Choroid plexus epithelial cell (primary cell): ENCODE measurements at regions not wholly inside any gene's neighbourhood (a gene's known extent, or its start where the extent isn't known, plus 50 kb on each side); places are given as distances from the start of the nearest gene placed in this dataset.
A peak's percentile ranks its signal among the peaks of the same experiment; 100 is the strongest.

Experiments used
- DNase-seq: peaks from one replicate; pipeline ENCODE4 v3.0.0-alpha.2; 2010; ENCODE audit warnings: low read depth
- H3K4me3 ChIP-seq: 2 replicates; pipeline ENCODE4 v1.5.1; 2011; ENCODE audit warnings: low read depth, mild to moderate bottlenecking, control low read depth, low read length, moderate library complexity
- CTCF ChIP-seq: conservative IDR thresholded peaks from 2 replicates; pipeline ENCODE4 v1.5.1; 2011; ENCODE audit warnings: low read depth, mild to moderate bottlenecking, control low read depth, inconsistent platforms, low read length, moderate library complexity

GRCh38 chr9:90112788-90113187 is 508.0 kb downstream of the GADD45G start:
- DNase-seq = peak; percentile 28
- no peak for TF ChIP-seq CTCF
- no peak overlapping the region for H3K4me3 ChIP-seq

GRCh38 chr9:90114641-90115425 is 510.0 kb downstream of the GADD45G start:
- no peak overlapping the region for H3K4me3 ChIP-seq
- TF ChIP-seq CTCF = no peak
- peak; percentile 7 for DNase-seq

GRCh38 chr9:90121762-90122161 is 517.0 kb downstream of the GADD45G start:
- TF ChIP-seq CTCF = no peak
- no peak for DNase-seq
- no peak overlapping the region for H3K4me3 ChIP-seq

- DNase-seq = no peak
- TF ChIP-seq CTCF = no peak
- H3K4me3 ChIP-seq = no peak overlapping the region
Measured at GRCh38 chr9:90124961-90125360, 517.7 kb downstream of the DIRAS2 start.

- H3K4me3 ChIP-seq = no peak overlapping the region
- no peak for DNase-seq
- TF ChIP-seq CTCF = no peak
Measured at GRCh38 chr9:90127923-90128322, 514.7 kb downstream of the DIRAS2 start.

GRCh38 chr9:90128587-90129190 is 513.9 kb downstream of the DIRAS2 start:
- no peak for DNase-seq
- TF ChIP-seq CTCF = no peak
- H3K4me3 ChIP-seq = no peak overlapping the region

GRCh38 chr9:90129446-90129845 is 513.2 kb downstream of the DIRAS2 start:
- no peak for TF ChIP-seq CTCF
- H3K4me3 ChIP-seq = no peak overlapping the region
- DNase-seq = no peak
